UCSD-AML1 (cell line): ENCODE measurements at regions not wholly inside any gene's neighbourhood (a gene's known extent, or its start where the extent isn't known, plus 50 kb on each side); places are given as distances from the start of the nearest gene placed in this dataset.

Experiments
- DNase-seq: peaks from one replicate; lab custom pipeline; 2025; ENCODE audit not compliant: unreplicated experiment; lab: John Stamatoyannopoulos, UW

GRCh38 chr12:19572920-19573558 lies 133.7 kb downstream of the AEBP2 start:
- DNase-seq: peak; percentile 39

GRCh38 chr12:19573866-19574265 lies 134.6 kb downstream of the AEBP2 start:
- DNase-seq: no peak

- peak; percentile 24 for DNase-seq
These were observed 135.3 kb downstream of the AEBP2 start for GRCh38 chr12:19574601-19575000.

GRCh38 chr12:19575337-19576243 lies 136.3 kb downstream of the AEBP2 start:
- peak; percentile 59 for DNase-seq

GRCh38 chr12:19576506-19577280 lies 137.4 kb downstream of the AEBP2 start:
- DNase-seq: no peak

- DNase-seq: no peak
These were observed 137.9 kb downstream of the AEBP2 start for GRCh38 chr12:19577281-19577530.

GRCh38 chr12:19584732-19585131 lies 145.4 kb downstream of the AEBP2 start:
- no peak for DNase-seq

GRCh38 chr12:19588951-19589350 lies 149.7 kb downstream of the AEBP2 start:
- DNase-seq: no peak

GRCh38 chr12:19591951-19592350 lies 152.7 kb downstream of the AEBP2 start:
- no peak for DNase-seq

- no peak for DNase-seq
These were observed 157.3 kb downstream of the AEBP2 start for GRCh38 chr12:19596434-19597166.

GRCh38 chr12:19597167-19598026 lies 158.1 kb downstream of the AEBP2 start:
- no peak for DNase-seq

- no peak for DNase-seq
These were observed 166.4 kb downstream of the AEBP2 start for GRCh38 chr12:19605720-19606119.

GRCh38 chr12:19608039-19608438 lies 168.7 kb downstream of the AEBP2 start:
- no peak for DNase-seq

GRCh38 chr12:19613051-19613535 lies 173.8 kb downstream of the AEBP2 start:
- no peak for DNase-seq

- no peak for DNase-seq
These were observed 175.5 kb downstream of the AEBP2 start for GRCh38 chr12:19614601-19615383.

GRCh38 chr12:19615384-19615725 lies 176.1 kb downstream of the AEBP2 start:
- no peak for DNase-seq

- no peak for DNase-seq
These were observed 177.5 kb downstream of the AEBP2 start for GRCh38 chr12:19616781-19617180.

- DNase-seq: no peak
These were observed 180.9 kb downstream of the AEBP2 start for GRCh38 chr12:19620222-19620621.

GRCh38 chr12:19623751-19624399 lies 184.6 kb downstream of the AEBP2 start:
- peak; percentile 9 for DNase-seq
